Sciatic nerve (tissue), 2 donors: ENCODE measurements at regions not wholly inside any gene's neighbourhood (a gene's known extent, or its start where the extent isn't known, plus 50 kb on each side); places are given as distances from the start of the nearest gene placed in this dataset.

Source experiments
- ATAC-seq: fragments of 200-7000 bp; cut with Tn5 transposase; one replicate; pipeline ENCODE4 v1.9.1; 2020; ENCODE audit warnings: mild to moderate bottlenecking, moderate library complexity
- DNase-seq: peaks from one replicate; pipeline ENCODE4 v3.0.0-alpha.2; 2020; ENCODE audit warnings: low spot score
- intact Hi-C: fragments of 100-400 bp; cut with DNase I; formaldehyde crosslinking; loops from one replicate; pipeline ENCODE4 v1.14.2; 2022
- donor health status: DM: no; HTN: no; CAD: no.
- donor health status: DM: no; HTN: no; CAD: no.

DNA sequence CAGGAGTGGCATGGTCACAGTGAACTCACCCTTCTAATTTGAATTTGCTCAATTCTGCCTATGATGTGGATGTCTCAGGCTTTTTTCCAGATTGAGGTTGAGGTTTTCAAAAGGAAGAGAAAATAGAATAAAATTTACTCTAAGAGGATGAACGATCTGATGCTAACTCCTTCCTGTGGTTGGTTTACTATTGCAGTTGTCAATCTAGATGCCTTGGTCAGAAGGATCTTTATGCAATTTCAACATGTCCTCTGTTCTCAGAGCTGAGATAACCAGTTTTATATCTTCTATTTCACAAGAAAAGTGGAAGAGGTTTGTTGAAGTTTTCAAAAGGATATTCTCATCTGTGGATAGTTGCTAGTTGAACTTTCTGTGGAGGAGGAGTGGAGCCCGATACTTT lies 150.7 kb upstream of the WDR11 start:
- intact Hi-C loops = no loop called here
- ATAC-seq = no peak
- no peak for DNase-seq

DNA sequence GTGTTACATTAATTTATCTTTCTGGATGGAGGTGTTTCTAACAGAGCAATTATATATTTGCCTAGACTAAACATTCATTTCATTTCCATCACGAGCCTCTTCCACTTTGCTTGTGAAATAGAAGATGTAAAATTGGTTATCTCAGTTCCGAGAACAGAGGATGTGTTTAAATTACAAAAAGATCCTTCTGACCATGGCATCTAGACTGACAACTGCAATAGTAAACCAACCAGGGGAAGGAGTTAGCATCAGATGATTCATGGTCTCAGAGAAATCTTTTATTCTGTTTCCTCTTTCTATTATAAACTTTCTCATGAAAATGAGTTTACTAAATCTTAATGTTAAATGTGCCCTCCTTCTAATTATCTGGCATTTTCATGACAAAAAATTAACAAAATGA lies 149.8 kb upstream of the WDR11 start:
- intact Hi-C loops = no loop called here
- no peak for ATAC-seq

DNA sequence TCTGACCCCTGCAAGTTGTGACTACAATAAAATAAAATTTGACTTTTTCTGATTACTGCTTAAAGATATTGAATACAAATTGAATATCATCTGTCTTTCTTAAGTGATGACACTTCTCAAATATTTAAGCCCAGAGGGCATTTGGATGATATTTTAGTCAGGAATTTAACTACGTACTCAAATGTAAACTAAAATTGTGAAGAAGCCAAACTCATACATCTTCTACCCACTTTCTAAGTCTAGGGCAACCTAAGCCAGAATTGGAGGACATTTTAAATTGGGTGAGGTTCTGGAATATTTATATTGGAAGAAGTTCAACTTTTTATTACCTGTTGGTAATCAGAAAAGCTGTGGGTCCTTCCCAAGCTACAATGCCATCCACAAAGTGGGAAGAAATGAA lies 149.1 kb upstream of the WDR11 start:
- intact Hi-C loops = no loop called here
- no peak for DNase-seq
- ATAC-seq = no peak

More for the DNA sequence above, 149.8 kb upstream of the WDR11 start:
- DNase-seq = no peak

DNA sequence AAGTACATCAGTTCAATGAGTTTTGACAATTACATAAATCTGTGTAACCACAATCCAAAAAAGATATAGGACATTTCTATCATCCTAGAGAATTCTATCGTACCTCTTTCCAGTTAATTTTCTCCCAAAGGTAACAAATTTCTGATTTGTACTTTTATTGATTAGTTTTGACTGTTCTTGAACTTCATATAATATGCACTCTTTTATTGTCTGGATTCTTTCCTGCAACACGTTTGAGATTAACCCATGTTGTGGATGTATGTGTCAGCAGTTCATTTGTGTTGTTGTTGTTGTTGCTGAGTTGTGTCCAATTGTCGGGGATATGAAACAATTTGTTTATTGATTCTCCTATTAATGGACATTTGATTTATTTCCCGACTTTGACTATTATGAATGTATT lies 145.9 kb upstream of the WDR11 start:
- intact Hi-C loops = no loop called here
- ATAC-seq (no peak), DNase-seq (no peak)

DNA sequence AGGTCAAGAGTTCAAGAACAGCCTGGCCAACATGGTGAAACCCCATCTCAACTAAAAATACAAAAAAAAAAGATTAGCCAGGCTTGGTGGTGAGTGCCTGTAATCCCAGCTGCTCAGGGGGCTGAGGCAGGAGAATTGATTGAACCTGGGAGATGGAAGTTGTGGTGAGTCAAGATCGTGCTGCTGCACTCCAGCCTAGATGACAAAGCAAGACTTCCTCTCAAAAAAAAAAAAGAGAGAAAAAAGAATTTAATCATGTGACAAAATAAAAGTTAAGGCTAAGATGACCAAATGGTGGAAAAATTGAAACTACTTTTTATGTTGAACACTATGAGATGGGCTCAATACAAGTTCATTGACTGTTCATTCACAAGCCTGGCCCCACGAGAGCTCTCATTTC lies 141.1 kb upstream of the WDR11 start:
- ATAC-seq (no peak), DNase-seq (no peak)
- intact Hi-C loops = no loop called here

DNA sequence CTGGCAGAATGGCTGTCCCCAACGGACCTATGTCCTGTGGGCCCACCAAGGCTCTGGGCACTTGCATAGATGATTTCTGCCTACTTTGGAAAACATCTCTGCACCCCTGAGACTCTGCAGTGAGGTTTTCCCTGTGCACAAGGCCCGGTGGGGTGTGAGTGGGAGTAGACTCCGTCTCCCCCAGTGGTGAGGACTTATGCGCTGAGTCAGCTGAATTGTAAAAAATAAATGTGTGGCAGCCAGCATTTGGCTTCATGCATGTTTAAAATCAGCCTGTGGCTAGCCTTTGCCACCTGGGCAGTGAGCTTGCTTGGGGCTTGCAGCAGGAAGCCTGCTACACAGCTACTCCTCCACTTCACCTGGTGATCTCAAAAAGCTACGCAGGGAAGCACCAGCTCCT lies 139.3 kb upstream of the WDR11 start:
- intact Hi-C loops = no loop called here
- ATAC-seq (no peak), DNase-seq (no peak)

DNA sequence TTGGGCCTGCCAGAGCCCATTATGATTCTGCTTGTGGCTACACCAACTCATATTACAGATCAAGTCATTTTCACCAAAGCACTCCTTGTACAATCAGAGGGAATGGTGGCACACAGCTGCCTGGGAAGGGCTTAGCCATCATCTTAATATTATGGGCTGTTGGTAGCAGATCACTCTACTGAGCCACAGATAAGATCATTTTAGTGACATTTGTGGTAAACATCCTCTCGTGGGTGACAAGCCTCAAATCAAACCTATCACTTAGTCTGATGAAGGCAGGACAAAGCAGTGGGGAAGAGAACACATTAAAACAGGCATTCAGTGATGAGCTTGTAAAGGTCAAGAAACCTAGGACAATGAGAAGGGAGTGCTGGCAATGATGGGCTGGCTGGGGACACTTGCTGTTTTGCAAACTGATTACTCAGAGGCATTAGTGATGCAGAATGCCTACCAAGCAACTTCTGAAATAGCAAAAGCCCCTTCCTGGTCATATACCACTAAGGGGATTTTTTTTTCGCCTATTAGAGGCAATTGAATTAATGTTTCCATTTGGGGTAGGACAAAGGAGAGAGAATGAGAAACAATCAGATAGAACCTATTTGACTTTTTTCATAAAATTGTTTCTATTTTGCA lies 137.5 kb upstream of the WDR11 start:
- DNase-seq = no peak
- no peak for ATAC-seq
- intact Hi-C loops = no loop called here

DNA sequence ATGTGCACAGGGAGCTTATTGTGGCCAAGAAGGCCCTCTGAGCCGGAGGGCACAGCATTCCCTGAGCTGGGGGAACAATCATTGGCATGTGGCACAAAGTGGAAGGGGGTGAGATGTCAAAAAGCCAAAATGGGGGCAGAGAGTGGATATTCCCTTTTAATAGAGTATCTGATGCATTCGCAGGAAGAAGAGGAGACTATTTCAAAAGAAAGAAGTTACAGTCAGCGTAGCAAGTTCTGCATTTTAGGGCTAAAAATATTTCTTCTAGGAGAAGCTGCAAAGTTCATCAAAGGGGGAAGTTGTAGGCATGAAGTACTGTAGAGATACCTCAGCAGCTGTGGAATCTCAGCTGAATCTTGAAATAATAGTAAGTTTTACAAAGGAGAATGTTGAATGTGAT lies 136.0 kb upstream of the WDR11 start:
- DNase-seq = no peak
- intact Hi-C loops = no loop called here

DNA sequence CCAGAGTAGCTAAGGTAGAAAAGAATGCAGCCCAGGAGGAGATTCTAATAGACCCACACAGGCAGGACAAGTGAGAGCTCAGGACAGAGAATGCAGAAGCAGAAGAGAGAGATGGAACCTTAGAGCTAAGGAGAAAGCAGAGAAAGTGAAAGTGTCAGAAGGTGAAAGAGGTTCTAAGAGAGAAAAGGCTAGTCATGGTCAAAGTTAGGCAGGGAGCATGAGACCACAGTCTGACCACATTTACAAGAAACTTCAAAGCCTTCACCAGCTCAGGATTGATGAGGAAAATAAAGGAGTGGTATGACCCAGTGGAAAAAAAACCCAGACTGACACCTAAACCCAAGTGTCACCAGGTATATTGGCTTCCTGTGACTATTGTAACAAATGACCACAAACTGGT lies 131.8 kb upstream of the WDR11 start:
- ATAC-seq (no peak), DNase-seq (no peak)
- intact Hi-C loops = no loop called here

More for the DNA sequence above, 136.0 kb upstream of the WDR11 start:
- no peak for ATAC-seq

DNA sequence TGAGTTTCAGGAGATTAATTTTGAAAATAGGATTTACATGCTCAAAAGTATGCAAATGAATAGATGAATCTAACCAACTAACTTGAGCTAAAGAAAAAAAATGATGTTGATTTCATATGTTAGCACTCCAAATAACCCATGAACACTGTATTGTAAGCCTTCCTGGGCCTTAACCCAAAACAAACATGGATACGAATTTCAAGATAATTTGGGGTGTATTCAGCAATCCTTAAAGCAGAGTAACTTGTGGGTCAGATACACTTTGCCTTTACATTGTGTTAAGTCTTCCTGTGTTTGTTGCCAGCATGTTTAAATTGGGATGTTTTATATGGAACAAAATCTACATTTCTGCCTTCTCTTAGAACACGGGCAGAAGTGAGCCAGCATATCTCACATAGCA lies 124.2 kb upstream of the WDR11 start:
- no peak for DNase-seq
- ATAC-seq = no peak
- intact Hi-C loops = no loop called here

DNA sequence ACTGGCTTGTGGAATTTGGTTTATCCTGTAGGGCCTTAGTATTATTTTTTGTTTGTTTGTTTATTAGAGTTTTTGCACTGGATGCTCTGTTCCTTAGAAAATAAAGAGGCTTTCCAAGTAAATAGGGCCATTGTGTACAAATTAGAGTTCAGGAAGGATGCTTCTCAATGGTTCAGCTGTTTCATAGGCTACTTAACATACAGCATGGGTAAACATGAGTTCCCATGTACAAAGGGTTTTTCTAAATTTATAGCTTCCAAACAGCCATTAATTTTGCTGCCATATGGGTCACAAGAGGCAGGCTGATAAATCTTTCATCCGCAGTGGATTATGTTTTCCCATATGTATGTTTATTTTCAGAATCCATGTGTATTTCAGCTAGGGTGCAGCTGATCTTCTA lies 121.6 kb upstream of the WDR11 start:
- ATAC-seq (no peak), DNase-seq (no peak)
- intact Hi-C loops = no loop called here

DNA sequence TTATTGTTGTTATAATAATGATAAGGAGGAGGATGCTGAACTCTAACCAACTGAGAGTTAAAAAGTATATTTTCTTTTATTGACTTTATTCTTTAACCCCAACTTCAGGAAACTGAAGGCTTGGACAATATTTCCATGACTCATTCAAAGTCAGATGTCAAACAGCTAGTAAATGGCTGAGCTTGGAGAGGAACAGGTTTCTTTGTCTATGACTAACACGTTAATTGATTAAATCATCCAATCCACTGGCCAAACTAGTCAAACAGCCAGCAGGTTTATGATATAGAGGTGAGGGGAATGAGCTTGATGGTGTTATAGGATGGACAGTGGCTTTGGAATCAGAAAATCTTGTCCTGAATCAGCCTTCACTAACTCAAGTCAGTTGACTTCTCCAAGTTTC lies 119.1 kb upstream of the WDR11 start:
- intact Hi-C loops = no loop called here
- no peak for ATAC-seq

DNA sequence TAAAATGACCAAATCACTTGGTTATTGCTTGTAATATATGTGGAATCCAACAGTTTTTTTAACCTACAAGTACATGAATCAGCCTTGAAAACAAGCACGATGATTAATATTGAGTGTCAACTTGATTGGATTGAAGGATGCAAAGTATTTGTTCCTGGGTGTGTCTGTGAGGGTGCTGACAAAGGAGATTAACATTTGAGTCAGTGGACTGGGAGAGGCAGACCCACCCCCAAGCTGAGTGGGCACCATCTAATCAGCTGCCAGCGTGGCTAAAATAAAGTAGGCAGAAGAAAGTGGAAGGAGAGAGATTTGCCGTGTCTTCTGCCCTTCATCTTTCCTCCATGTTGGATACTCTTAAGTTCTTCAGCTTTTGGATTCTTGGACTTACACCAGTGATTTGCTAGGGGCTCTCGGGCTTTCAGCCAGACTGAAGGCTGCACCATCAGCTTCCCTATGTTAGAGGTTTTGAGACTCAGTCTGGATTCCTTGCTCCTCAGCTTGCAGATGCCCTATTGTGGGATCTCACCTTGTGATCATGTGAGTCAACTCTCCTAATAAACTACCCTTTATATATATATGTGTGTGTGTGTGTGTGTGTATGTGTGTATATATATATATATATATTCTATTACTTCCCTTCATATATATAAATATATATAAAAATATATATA lies 118.4 kb upstream of the WDR11 start:
- intact Hi-C loops = no loop called here
- DNase-seq = no peak
- no peak for ATAC-seq

More for the DNA sequence above, 119.1 kb upstream of the WDR11 start:
- no peak for DNase-seq

DNA sequence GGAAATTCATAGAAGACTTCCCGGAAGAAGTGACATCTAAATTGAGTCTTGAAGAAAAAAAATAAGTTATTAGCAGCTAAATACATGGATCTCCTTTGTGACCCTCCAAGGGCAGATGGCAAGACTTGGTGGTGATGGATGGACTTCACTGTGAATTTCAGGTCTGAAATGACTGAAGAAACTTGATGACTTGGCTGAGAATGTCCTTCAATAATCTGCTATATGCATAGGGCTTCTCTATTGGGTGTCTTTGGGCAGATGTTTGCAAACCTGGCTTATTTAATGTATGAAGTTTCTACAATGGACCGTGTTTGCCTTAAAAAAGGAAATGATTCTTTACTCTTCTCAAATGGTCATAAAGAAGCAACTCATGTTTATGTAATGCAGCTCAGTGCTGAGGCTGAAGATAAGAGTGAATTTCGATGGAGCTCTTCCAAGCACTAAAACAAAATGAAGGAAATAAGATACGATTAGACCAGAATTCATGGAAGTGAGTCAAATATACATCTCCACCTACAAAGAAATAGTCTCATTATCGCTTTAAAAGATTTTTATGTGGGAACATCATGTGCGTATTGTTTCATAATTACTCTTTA lies 116.6 kb upstream of the WDR11 start:
- ATAC-seq (no peak), DNase-seq (no peak)
- intact Hi-C loops = no loop called here

DNA sequence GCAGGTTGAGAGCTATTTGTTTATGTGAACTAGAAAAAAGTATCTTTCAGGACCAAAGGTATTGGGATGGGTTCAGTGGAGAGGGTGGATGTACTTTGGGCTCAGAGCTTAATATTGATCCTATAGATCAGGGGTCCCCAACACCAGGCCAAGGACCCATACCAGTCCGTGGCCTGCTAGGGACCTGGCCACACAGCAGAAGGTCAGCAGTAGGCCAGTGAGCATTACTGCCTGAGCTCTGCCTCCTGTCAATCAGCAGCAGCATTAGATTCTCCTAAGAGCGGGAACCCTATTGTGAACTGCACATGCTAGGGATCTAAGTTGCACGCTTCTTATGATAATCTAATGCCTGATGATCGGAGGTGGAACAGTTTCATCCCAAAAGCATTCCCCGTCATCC lies 115.8 kb upstream of the WDR11 start:
- no peak for ATAC-seq
- DNase-seq = no peak
- intact Hi-C loops = no loop called here

DNA sequence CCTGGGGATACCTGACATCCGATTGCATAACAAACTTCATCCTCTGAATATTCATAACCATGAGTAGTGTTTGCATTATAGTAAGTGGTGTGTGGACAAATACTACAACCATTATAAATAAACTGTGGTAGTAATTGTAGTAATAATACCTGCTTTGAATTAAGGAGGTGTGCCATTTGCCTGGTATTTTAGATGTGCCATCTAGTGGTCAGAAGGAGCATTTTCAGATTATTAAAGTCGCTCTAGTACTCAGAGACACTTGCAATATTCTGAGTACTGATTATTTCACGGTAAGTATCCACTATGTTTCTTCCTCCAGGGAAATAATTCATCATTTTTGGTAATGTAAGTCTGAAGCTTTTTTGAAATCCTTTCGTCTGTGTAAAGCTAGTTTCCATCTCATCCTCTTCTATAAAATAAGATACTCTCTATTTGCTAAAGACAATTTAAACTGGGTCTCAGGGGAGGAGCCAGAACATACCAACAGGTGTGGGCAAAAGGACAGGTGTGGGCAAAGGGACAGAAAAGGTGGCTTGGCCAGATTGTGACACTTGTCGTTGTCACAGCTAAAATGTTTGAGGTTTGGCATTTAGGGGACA lies 115.3 kb upstream of the WDR11 start:
- intact Hi-C loops = no loop called here
- DNase-seq = no peak
- no peak for ATAC-seq

DNA sequence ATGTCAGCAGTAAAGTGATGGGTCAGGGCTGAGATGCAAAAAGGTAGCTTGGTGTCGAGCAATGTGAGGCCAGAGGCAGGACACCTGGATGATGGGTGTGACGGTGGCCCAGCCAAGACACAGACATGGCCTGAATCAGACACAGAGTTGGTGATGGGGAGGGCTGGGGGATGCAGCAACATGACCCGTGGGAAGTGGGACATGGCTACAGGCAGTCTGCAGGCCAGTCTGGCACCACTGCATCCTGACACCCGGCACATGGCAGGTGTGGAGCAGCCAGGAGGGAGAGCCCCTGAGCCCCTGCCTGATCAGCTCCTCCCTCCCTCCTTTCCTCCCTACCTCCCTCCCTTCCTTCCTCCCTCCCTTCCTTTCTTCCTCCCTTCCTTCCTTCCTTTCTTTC lies 114.8 kb upstream of the WDR11 start:
- intact Hi-C loops = no loop called here
- no peak for ATAC-seq
- DNase-seq = no peak

DNA sequence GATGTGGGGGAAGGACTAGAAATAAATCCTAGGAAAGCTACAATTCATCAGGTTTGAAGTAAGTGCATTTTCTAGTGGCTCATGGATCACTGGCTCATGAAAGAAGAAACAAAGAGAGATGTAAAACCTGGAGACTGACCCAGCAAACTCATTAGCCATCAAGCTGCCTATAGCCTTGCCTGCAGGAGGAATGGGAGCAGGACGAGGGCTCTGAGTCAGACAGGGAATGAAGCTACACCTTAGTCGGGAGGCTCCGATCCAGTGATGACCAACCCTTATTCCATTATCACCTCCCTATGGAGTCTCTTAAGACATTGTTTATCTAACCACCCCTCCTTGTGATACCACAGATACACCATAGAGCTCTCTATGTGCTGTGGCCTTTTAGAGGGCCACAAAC lies 112.5 kb upstream of the WDR11 start:
- ATAC-seq (no peak), DNase-seq (no peak)
- intact Hi-C loops = no loop called here

DNA sequence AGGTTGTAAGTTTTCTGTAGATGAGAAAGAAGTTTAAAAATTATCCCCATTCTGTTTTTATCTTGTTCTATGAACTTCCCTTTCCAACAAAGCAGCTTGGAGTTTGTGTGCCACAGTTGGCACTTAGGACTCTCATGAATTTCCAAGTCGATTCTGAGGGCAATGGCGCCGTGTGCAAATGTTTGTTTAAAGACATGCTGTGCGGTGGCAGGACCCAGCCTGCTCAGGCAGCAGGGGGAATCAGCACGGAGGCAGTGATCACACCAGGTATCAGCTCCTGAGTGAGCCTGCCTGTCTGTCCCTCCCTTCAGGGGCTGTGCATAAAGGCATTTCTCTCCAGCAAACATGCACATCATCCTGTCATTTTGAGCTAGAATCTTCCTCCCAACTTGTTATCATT lies 109.8 kb upstream of the WDR11 start:
- intact Hi-C loops = no loop called here
- ATAC-seq = no peak
- no peak for DNase-seq

DNA sequence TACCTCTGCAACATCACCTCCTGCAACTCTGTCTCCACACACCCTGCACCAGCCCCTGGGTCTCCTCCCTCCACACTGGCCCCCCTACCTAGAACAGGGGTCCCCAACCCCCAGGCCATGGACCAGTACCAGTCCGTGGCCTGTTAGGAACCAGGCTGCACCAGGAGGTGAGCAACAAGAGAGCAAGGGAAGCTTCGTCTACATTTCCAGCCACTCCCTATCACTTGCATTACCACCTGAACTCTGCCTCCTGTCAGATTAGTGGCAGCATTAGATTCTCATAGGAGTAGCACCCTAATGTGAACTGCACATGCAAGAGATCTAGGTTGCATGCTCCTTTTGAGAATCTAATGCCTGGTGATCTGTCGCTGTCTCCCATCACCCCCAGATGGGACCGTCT lies 108.8 kb upstream of the WDR11 start:
- DNase-seq = no peak
- no peak for ATAC-seq
- intact Hi-C loops = no loop called here

DNA sequence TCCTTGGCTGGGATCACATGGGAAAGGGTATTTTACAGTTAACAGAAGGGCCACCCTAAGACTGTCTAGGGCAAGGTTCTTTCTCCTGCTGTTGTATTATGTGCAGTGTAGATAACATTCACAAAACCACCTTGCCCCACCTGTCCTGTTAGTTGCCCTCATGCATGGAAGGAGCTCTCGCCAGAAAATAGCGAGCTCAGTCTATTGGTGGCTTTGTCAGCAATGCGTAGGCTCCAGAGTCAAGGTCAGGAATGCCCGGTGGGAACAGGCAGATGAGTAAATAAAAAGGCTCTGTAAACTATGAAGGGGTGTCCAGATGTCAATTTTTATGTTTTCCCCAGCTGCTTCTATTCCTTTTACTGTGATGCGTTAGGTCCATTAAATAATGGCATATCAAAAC lies 107.1 kb upstream of the WDR11 start:
- intact Hi-C loops = no loop called here
- no peak for ATAC-seq
- DNase-seq = no peak
